Prostate gland (tissue), 2 donors: ENCODE measurements at regions not wholly inside any gene's neighbourhood (a gene's known extent, or its start where the extent isn't known, plus 50 kb on each side); places are given as distances from the start of the nearest gene placed in this dataset.

ENCODE experiments used
- POLR2A ChIP-seq: fragments of 450-650 bp; IDR thresholded peaks from one replicate; pipeline ENCODE4 v1.6.1; 2016; ENCODE audit warnings: antibody characterized with exemption, mild to moderate bottlenecking
- POLR2AphosphoS5 ChIP-seq: sonication (generic); formaldehyde crosslinking; IDR thresholded peaks from one replicate; pipeline ENCODE4 v1.6.1; 2017; ENCODE audit warnings: antibody characterized with exemption
- TF ChIP-seq, protein P1 (sequence below), 4 experiments: fragments of 200-600 bp in 2 of 4; fragments of 450-650 bp in 2 of 4; sonication (generic) in 2 of 4; IDR thresholded peaks; 1 replicate in 3 of 4; 2 replicates in 1 of 4; pipeline ENCODE4 v1.5.1; 2016 to 2019; ENCODE audit warnings: antibody characterized with exemption in 4 of 4, mild to moderate bottlenecking in 2 of 4, moderate library complexity in 2 of 4

DNA sequence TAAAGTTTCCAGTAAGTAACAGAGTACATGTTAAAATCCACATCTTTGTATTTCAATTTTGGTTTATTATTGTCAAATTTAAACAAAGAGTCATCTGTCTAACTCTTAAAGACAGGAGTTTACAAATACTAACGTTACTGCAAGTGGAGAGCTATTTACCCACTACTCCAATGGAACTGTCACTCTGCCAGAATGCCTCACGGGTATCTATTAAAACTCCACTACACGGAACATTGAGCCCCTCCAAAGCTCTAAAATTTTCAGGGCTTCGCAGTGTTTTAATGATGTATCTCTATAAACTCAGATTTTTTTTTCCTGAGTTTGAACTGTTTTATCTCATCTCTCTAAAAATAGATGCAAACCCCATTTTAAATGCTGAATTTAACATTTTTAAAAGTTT lies 388.7 kb upstream of the SEMA3A start:
- TF ChIP-seq POLR2AphosphoS5: no peak
- TF ChIP-seq, protein P1, sequence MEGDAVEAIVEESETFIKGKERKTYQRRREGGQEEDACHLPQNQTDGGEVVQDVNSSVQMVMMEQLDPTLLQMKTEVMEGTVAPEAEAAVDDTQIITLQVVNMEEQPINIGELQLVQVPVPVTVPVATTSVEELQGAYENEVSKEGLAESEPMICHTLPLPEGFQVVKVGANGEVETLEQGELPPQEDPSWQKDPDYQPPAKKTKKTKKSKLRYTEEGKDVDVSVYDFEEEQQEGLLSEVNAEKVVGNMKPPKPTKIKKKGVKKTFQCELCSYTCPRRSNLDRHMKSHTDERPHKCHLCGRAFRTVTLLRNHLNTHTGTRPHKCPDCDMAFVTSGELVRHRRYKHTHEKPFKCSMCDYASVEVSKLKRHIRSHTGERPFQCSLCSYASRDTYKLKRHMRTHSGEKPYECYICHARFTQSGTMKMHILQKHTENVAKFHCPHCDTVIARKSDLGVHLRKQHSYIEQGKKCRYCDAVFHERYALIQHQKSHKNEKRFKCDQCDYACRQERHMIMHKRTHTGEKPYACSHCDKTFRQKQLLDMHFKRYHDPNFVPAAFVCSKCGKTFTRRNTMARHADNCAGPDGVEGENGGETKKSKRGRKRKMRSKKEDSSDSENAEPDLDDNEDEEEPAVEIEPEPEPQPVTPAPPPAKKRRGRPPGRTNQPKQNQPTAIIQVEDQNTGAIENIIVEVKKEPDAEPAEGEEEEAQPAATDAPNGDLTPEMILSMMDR (IDR thresholded peaks at IDR 0.05): no peak
- TF ChIP-seq POLR2A: no peak
